ENCODE measurements at regions not wholly inside any gene's neighbourhood (a gene's known extent, or its start where the extent isn't known, plus 50 kb on each side); places are given as distances from the start of the nearest gene placed in this dataset.

DNA sequence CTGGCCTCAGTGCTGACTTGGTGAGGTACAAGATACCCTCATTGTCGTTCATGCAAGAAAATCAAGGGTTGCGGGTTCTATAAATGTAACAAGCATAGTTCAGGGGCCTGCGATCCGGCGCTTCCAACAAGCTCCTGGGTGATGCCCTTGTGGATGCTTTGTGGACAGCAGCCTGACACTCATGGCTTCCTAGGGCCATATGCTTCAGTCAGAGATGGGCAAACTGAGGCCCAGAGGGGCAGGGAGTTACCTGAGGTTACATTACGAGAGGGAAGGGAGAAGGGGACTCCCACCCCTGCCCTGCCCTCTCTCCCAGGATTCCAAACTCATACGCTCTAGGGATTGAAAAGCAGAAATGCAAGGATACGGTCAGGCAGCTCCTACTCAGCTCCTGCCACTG lies 296.3 kb upstream of the ZMIZ1 start:
- Histone ChIP-seq H3K36me3 (ENCODE audit: insufficient read depth, low read length) (no peaks in the 10 kb centered on the region), H3K4me1 (ENCODE audit: insufficient read depth, low read length) (no peaks in the 10 kb centered on the region), H3K27me3 (ENCODE audit: insufficient read depth, low read length, poor library complexity, severe bottlenecking) (no peaks in the 10 kb centered on the region), H3K27ac (ENCODE audit: low read depth, low read length) (no peak overlapping the region), H3K4me3 (ENCODE audit: low read length) (no peak overlapping the region), H3K9me3 (ENCODE audit: low read length) (no peaks in the 10 kb centered on the region)
- H3K4me1 Mint-ChIP-seq, result no peaks in the 10 kb centered on the region
- ChIA-PET POLR2A (no interaction called here), CTCF (no interaction called here)
- no peak for DNase-seq
- H3K27me3 Mint-ChIP-seq, result peaks cover 0 to 5% of the 10 kb centered on the region in 2 donors
- no peaks in the 10 kb centered on the region for H3K36me3 Mint-ChIP-seq
- no peak overlapping the region for H3K27ac Mint-ChIP-seq
- no peak overlapping the region for H3K4me3 Mint-ChIP-seq
- H3K9me3 Mint-ChIP-seq, result no peaks in the 10 kb centered on the region

DNA sequence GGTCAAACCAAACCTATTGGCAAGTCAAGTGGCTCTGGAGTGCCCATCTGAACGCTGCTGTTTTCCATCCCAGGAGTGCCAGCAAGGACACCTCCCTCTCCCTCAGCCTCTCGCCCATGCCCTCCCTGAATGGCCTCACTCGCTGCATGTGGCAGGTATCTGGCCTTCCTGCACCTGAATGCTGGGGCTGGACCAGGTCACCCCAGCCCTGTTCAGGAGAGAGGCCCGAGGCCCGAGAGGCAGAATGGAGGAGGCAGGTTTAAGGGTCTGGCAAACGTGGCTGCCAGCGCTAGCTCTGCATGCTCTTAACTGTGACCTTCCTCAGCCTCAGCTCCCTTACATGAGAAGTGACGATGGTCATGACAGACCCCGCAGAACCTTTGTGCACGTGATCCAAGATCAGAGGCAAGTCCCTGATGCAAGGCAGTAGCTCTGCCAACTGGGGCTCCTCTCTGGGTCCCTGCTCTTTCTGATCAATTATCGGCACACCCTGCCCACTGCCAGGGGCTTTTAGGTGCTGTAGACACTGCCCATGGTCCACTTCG lies 295.7 kb upstream of the ZMIZ1 start:
- Mint-ChIP-seq H3K9me3 (no peaks in the 10 kb centered on the region), H3K4me1 (no peaks in the 10 kb centered on the region), H3K36me3 (no peaks in the 10 kb centered on the region), H3K4me3 (no peak overlapping the region), H3K27me3 (peaks cover 0 to 5% of the 10 kb centered on the region in 2 donors), H3K27ac (no peak overlapping the region)
- ChIA-PET CTCF (no interaction called here), POLR2A (no interaction called here)
- DNase-seq, result no peak
- Histone ChIP-seq H3K27me3 (ENCODE audit: insufficient read depth, low read length, poor library complexity, severe bottlenecking) (no peaks in the 10 kb centered on the region), H3K4me1 (ENCODE audit: insufficient read depth, low read length) (no peaks in the 10 kb centered on the region), H3K27ac (ENCODE audit: low read depth, low read length) (no peak overlapping the region), H3K36me3 (ENCODE audit: insufficient read depth, low read length) (no peaks in the 10 kb centered on the region), H3K9me3 (ENCODE audit: low read length) (no peaks in the 10 kb centered on the region), H3K4me3 (ENCODE audit: low read length) (no peak overlapping the region)

DNA sequence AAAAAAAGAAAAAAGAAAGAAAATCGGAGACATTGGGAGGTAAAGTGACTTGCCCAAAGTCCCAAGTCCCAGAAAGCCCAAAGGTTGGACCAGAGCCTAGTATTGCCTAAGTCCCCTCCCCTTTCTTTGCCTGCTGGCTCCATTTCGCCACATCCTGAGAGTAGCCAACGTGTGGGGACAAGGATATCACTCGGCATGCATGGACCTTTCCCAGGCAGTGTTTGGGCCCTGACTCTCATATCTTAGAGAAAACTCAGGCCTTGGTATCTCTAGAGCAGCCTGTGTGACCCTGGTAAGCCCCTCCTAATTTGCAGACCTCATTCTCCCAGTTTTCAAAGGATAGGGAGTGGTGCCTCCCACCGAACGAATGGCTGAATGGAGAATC lies 294.2 kb upstream of the ZMIZ1 start:
- ChIA-PET POLR2A (no interaction called here), CTCF (no interaction called here)
- Histone ChIP-seq H3K27me3 (ENCODE audit: insufficient read depth, low read length, poor library complexity, severe bottlenecking) (no peaks in the 10 kb centered on the region), H3K36me3 (ENCODE audit: insufficient read depth, low read length) (no peaks in the 10 kb centered on the region), H3K27ac (ENCODE audit: low read depth, low read length) (no peak overlapping the region), H3K4me3 (ENCODE audit: low read length) (no peak overlapping the region), H3K4me1 (ENCODE audit: insufficient read depth, low read length) (no peaks in the 10 kb centered on the region), H3K9me3 (ENCODE audit: low read length) (no peaks in the 10 kb centered on the region)
- Mint-ChIP-seq H3K36me3 (no peaks in the 10 kb centered on the region), H3K4me3 (no peak overlapping the region), H3K9me3 (no peaks in the 10 kb centered on the region), H3K27me3 (peaks cover 3 to 5% of the 10 kb centered on the region in 2 donors), H3K4me1 (no peaks in the 10 kb centered on the region), H3K27ac (peak overlapping the region in 1 of 8 donors; percentile 32)
- DNase-seq, result no peak

DNA sequence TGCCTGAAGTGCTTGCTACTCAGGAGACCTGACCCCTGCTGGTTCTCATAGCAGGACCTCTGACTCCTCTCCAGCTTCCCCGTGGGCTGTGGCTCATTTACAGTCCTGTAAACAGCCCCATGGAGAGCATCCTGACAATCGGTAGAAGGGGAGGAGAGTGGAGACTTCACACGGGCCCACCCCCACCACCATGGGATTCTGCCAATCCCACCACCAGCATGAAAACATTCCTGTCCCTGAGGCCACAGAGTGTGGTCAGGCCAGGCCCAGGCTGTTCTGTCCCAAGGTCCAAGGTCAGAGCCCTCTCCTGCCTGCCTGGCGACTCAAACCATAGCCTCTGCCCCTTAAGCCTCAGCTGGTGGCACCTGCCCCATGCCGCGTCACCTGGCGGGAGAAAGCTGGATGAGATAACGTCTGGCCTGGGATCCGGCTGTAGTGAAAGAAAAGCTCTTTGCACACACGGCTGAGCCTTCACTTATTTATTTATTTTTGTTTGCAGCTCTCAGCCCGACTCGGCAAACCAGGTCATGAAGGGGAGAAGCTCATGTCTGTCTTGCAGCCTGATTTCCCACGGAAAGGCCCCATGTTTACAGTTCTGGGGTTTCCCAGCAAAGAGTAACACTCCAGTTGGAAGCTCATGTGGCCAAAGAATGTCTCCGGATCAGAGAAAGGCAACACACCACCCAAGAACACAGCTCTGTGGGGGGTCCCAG lies 293.6 kb upstream of the ZMIZ1 start:
- POLR2A ChIA-PET, result no interaction called here
- H3K9me3 ChIP-seq (ENCODE audit: low read length), result no peaks in the 10 kb centered on the region
- no peaks in the 10 kb centered on the region for H3K36me3 ChIP-seq (ENCODE audit: insufficient read depth, low read length)
- Mint-ChIP-seq H3K27ac (peak overlapping the region in 1 of 8 donors; percentile 32), H3K36me3 (no peaks in the 10 kb centered on the region), H3K9me3 (no peaks in the 10 kb centered on the region), H3K4me1 (no peaks in the 10 kb centered on the region), H3K4me3 (no peak overlapping the region), H3K27me3 (peaks cover 3 to 6% of the 10 kb centered on the region in 2 donors)
- CTCF ChIA-PET, result no interaction called here
- DNase-seq, result no peak
- H3K4me1 ChIP-seq (ENCODE audit: insufficient read depth, low read length), result no peaks in the 10 kb centered on the region
- H3K27me3 ChIP-seq (ENCODE audit: insufficient read depth, low read length, poor library complexity, severe bottlenecking), result no peaks in the 10 kb centered on the region
- H3K4me3 ChIP-seq (ENCODE audit: low read length), result no peak overlapping the region
- H3K27ac ChIP-seq (ENCODE audit: low read depth, low read length), result no peak overlapping the region

DNA sequence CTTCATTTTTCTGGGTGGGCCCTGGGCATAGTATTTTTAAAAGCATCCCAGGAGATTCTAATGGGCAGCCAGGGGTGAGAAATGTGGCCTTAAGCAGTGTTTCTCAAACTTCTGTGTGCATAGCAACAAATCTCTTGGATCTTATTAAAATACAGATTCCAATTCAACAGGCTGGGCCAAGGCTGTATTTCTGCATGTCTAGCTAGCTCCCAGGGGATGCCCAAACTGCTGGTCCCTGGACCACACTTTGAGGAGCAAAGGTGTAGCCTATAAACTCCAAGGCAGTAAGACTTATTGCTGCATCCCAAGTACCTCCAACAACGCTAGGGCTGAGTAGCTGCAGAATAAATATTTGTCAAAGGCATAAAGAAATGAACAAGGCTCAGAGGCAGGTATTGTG lies 292.9 kb upstream of the ZMIZ1 start:
- Histone ChIP-seq H3K27ac (ENCODE audit: low read depth, low read length) (no peak overlapping the region), H3K36me3 (ENCODE audit: insufficient read depth, low read length) (no peaks in the 10 kb centered on the region), H3K4me1 (ENCODE audit: insufficient read depth, low read length) (no peaks in the 10 kb centered on the region), H3K9me3 (ENCODE audit: low read length) (no peaks in the 10 kb centered on the region), H3K27me3 (ENCODE audit: insufficient read depth, low read length, poor library complexity, severe bottlenecking) (no peaks in the 10 kb centered on the region), H3K4me3 (ENCODE audit: low read length) (no peak overlapping the region)
- Mint-ChIP-seq H3K36me3 (no peaks in the 10 kb centered on the region), H3K27me3 (peaks cover 3 to 6% of the 10 kb centered on the region in 2 donors), H3K4me3 (no peak overlapping the region), H3K4me1 (no peaks in the 10 kb centered on the region), H3K27ac (no peak overlapping the region), H3K9me3 (no peaks in the 10 kb centered on the region)
- POLR2A ChIA-PET, result interaction anchor here (0.6 kb wide), 1 partner anchor 25 kb away, joined by 3 read pairs; no protein-coding TSS in a partner anchor
- CTCF ChIA-PET, result no interaction called here
- DNase-seq, result no peak

DNA sequence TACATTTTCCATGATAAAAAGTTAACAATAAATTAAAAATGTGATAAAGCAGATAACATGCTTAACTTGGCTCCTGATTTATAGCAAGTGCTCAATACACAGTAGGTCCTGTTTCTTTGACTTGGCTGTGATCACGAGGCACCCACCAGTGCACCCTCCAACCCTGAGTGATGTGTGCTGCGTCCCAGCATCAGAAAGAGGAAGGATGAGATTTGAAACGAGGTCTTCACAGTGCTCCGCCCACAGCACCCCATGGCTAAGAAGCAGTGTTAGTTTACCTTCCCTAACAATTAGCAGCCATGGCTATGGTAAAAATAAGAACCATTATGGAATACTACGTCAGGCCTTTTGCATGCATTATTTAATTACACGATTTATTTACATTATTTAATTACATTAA lies 292.0 kb upstream of the ZMIZ1 start:
- H3K36me3 Mint-ChIP-seq, result no peaks in the 10 kb centered on the region
- no peaks in the 10 kb centered on the region for H3K9me3 Mint-ChIP-seq
- Histone ChIP-seq H3K4me3 (ENCODE audit: low read length) (no peak overlapping the region), H3K9me3 (ENCODE audit: low read length) (no peaks in the 10 kb centered on the region), H3K36me3 (ENCODE audit: insufficient read depth, low read length) (no peaks in the 10 kb centered on the region), H3K27me3 (ENCODE audit: insufficient read depth, low read length, poor library complexity, severe bottlenecking) (no peaks in the 10 kb centered on the region), H3K4me1 (ENCODE audit: insufficient read depth, low read length) (no peaks in the 10 kb centered on the region), H3K27ac (ENCODE audit: low read depth, low read length) (no peak overlapping the region)
- ChIA-PET POLR2A (interaction anchor here (0.6 kb wide), 1 partner anchor 24 kb away, joined by 3 read pairs; no protein-coding TSS in a partner anchor), CTCF (no interaction called here)
- H3K4me3 Mint-ChIP-seq, result no peak overlapping the region
- no peak for DNase-seq
- no peaks in the 10 kb centered on the region for H3K4me1 Mint-ChIP-seq
- no peak overlapping the region for H3K27ac Mint-ChIP-seq
- peaks cover 6% of the 10 kb centered on the region in 2 donors for H3K27me3 Mint-ChIP-seq

DNA sequence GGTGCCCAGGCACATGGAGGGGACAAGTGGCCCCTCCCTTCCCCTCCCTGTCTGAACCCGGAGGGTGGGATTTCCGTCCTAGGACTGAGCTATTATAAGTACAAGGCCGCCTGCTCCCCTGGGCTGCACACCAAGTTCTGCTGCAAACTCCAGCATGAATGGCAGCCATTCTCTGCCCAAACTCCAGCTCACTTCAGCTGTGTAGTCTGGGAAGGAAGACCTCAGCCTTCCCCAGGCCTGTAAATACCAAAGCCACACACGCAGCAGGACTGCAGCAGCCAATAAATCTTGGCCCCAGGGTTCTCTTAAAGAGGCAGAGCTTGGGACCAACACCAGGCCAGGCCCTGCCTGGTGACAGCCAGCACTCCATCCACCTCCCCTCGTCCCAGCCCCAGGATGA lies 291.3 kb upstream of the ZMIZ1 start:
- Histone ChIP-seq H3K4me3 (ENCODE audit: low read length) (no peak overlapping the region), H3K36me3 (ENCODE audit: insufficient read depth, low read length) (no peaks in the 10 kb centered on the region), H3K27ac (ENCODE audit: low read depth, low read length) (no peak overlapping the region), H3K9me3 (ENCODE audit: low read length) (no peaks in the 10 kb centered on the region), H3K27me3 (ENCODE audit: insufficient read depth, low read length, poor library complexity, severe bottlenecking) (no peaks in the 10 kb centered on the region), H3K4me1 (ENCODE audit: insufficient read depth, low read length) (no peaks in the 10 kb centered on the region)
- CTCF ChIA-PET, result interaction anchor here (1.3 kb wide), 1 partner anchor 418 kb away, joined by 3 read pairs; no protein-coding TSS in a partner anchor
- Mint-ChIP-seq H3K4me3 (no peak overlapping the region), H3K27ac (no peak overlapping the region), H3K9me3 (no peaks in the 10 kb centered on the region), H3K36me3 (no peaks in the 10 kb centered on the region), H3K27me3 (peaks cover 6% of the 10 kb centered on the region in 2 donors), H3K4me1 (no peaks in the 10 kb centered on the region)
- DNase-seq, result no peak
- POLR2A ChIA-PET, result no interaction called here

DNA sequence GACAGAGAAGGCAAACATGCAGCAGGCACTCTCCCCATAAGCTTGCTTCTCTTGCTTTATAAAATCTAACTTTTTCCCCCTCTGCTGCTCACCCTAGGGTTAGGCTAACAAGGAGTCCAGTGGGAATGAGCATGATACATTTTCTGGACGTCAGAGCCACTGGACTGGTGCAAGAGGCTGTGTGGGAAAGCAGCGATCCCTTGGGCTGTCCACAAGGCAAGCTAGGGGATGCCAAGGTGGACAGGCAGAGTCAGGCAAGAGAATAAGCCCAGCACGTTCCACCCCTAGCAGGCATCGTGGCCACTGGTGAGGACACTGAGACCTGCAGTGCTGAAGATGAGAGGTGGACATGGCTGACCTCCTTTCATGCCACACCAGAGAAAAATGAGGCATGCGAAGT lies 290.9 kb upstream of the ZMIZ1 start:
- Mint-ChIP-seq H3K36me3 (no peaks in the 10 kb centered on the region), H3K27ac (no peak overlapping the region), H3K4me3 (no peak overlapping the region), H3K9me3 (no peaks in the 10 kb centered on the region), H3K27me3 (peaks cover 7 to 10% of the 10 kb centered on the region in 2 donors), H3K4me1 (no peaks in the 10 kb centered on the region)
- CTCF ChIA-PET, result interaction anchor here (1.3 kb wide), 1 partner anchor 418 kb away, joined by 3 read pairs; no protein-coding TSS in a partner anchor
- POLR2A ChIA-PET, result no interaction called here
- Histone ChIP-seq H3K36me3 (ENCODE audit: insufficient read depth, low read length) (no peaks in the 10 kb centered on the region), H3K4me1 (ENCODE audit: insufficient read depth, low read length) (no peaks in the 10 kb centered on the region), H3K4me3 (ENCODE audit: low read length) (no peak overlapping the region), H3K9me3 (ENCODE audit: low read length) (no peaks in the 10 kb centered on the region), H3K27me3 (ENCODE audit: insufficient read depth, low read length, poor library complexity, severe bottlenecking) (no peaks in the 10 kb centered on the region), H3K27ac (ENCODE audit: low read depth, low read length) (no peak overlapping the region)
- DNase-seq, result no peak

All from CD8-positive, alpha-beta memory T cell (primary cell).